Loucy (cell line): ENCODE measurements at regions not wholly inside any gene's neighbourhood (a gene's known extent, or its start where the extent isn't known, plus 50 kb on each side); places are given as distances from the start of the nearest gene placed in this dataset.
"Not testable (repeated sequence)": the region's sequence is repeated elsewhere in the genome, so short reads cannot be mapped to it uniquely, and the experiment has no call there.

Experiments
- H2AFZ ChIP-seq: fragments of 200-600 bp; sonication (generic); 2 replicates; pipeline ENCODE4 v1.6.0; 2016; ENCODE audit warnings: antibody characterized with exemption, mild to moderate bottlenecking, low read length, moderate library complexity
- H3F3A ChIP-seq: fragments of 200-600 bp; 2 replicates; pipeline ENCODE4 v1.6.0; 2016; ENCODE audit warnings: antibody characterized with exemption, low read depth, mild to moderate bottlenecking
- H3K27me3 ChIP-seq: fragments of 200-600 bp; sonication (generic); 2 replicates; pipeline ENCODE4 v1.6.1; 2014; ENCODE audit warnings: low read length, mild to moderate bottlenecking; ENCODE audit not compliant: insufficient read depth, poor library complexity, severe bottlenecking
- H3K36me3 ChIP-seq: fragments of 200-600 bp; sonication (generic); 2 replicates; pipeline ENCODE4 v1.6.1; 2016; ENCODE audit warnings: low read length; ENCODE audit not compliant: insufficient read depth
- H3K4me1 ChIP-seq: fragments of 200-600 bp; sonication (generic); 2 replicates; pipeline ENCODE4 v1.5.1; 2014; ENCODE audit warnings: low read length, mild to moderate bottlenecking; ENCODE audit not compliant: insufficient read depth, poor library complexity, severe bottlenecking
- H3K4me2 ChIP-seq: fragments of 200-600 bp; sonication (generic); 2 replicates; pipeline ENCODE4 v1.6.0; 2014; ENCODE audit warnings: antibody characterized with exemption, low read length, low read depth, mild to moderate bottlenecking; ENCODE audit not compliant: poor library complexity, severe bottlenecking
- H3K4me3 ChIP-seq: fragments of 200-600 bp; sonication (generic); 2 replicates; pipeline ENCODE4 v1.5.1; 2014; ENCODE audit warnings: low read length, mild to moderate bottlenecking, mixed read lengths; ENCODE audit not compliant: poor library complexity, severe bottlenecking
- H3K79me2 ChIP-seq: fragments of 200-600 bp; sonication (generic); 2 replicates; pipeline ENCODE4 v1.6.1; 2014; ENCODE audit warnings: low read length; ENCODE audit not compliant: insufficient read depth
- H3K9ac ChIP-seq: fragments of 200-600 bp; sonication (generic); 2 replicates; pipeline ENCODE4 v1.6.0; 2014; ENCODE audit warnings: mild to moderate bottlenecking, low read depth, low read length, moderate library complexity; ENCODE audit not compliant: poor library complexity, severe bottlenecking
- H3K9me2 ChIP-seq: fragments of 200-600 bp; sonication (generic); replicated peaks from 2 replicates; pipeline ENCODE4 v1.6.1; 2016; ENCODE audit warnings: low read depth, low read length, mixed read lengths
- H3K9me3 ChIP-seq: fragments of 200-600 bp; sonication (generic); 2 replicates; pipeline ENCODE4 v1.6.1; 2014; ENCODE audit warnings: mild to moderate bottlenecking, antibody characterized with exemption, low read length, low read depth; ENCODE audit not compliant: insufficient read depth
- H4K20me1 ChIP-seq: fragments of 200-600 bp; sonication (generic); 2 replicates; pipeline ENCODE4 v1.6.0; 2014; ENCODE audit warnings: antibody characterized with exemption, low read length, mild to moderate bottlenecking; ENCODE audit not compliant: insufficient read depth, poor library complexity, severe bottlenecking
- CTCF ChIP-seq: fragments of 200-600 bp; sonication (generic); conservative IDR thresholded peaks from 2 replicates; pipeline ENCODE4 v1.5.1; 2014; ENCODE audit warnings: mild to moderate bottlenecking, antibody characterized with exemption, low read length
- EZH2phosphoT487 ChIP-seq: fragments of 200-600 bp; IDR thresholded peaks from 2 replicates; pipeline ENCODE4 v1.6.1; 2018; ENCODE audit warnings: antibody characterized with exemption, mild to moderate bottlenecking, moderate library complexity, borderline replicate concordance

GRCh38 chr5:75885321-75885720, 168.1 kb upstream of the POC5 start:
- H3K79me2 ChIP-seq, result no peaks in the 10 kb centered on the region
- no peak overlapping the region for H3K4me3 ChIP-seq
- no peaks in the 10 kb centered on the region for H3K4me1 ChIP-seq
- no peak overlapping the region for H3K9ac ChIP-seq
- no peaks in the 10 kb centered on the region for H3K9me2 ChIP-seq
- no peak for TF ChIP-seq EZH2phosphoT487
- TF ChIP-seq CTCF, result no peak
- no peaks in the 10 kb centered on the region for H4K20me1 ChIP-seq
- no peak overlapping the region for H3K4me2 ChIP-seq
- H3F3A ChIP-seq, result no peaks in the 10 kb centered on the region
- H3K36me3 ChIP-seq, result no peaks in the 10 kb centered on the region
- no peaks in the 10 kb centered on the region for H3K9me3 ChIP-seq
- no peaks in the 10 kb centered on the region for H3K27me3 ChIP-seq
- no peak overlapping the region for H2AFZ ChIP-seq

DNA sequence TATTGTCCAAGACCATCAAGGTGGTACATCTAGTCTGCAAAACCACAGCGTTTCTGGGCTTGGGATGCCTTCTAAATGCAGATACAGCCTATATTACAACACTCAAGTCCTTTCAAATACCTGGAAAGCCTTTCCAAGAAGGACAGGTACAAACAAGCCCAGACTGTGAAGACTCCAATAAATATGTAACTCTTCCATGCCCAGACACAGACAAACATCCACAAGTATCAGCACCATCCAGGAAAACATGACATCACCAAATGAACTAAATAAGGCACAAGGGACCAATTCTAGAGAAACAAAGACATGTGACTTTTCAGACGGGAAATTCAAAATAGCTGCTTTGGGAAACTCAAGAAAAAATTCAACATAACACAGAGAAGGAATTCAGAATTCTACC, 152.7 kb upstream of the POC5 start:
- Histone ChIP-seq H3K36me3 (no peaks in the 10 kb centered on the region), H3K4me3 (no peak overlapping the region), H4K20me1 (no peaks in the 10 kb centered on the region), H3K4me1 (no peaks in the 10 kb centered on the region), H3K9me2 (no peaks in the 10 kb centered on the region), H3K9me3 (no peaks in the 10 kb centered on the region), H3K4me2 (no peak overlapping the region), H3K27me3 (no peaks in the 10 kb centered on the region), H3F3A (no peaks in the 10 kb centered on the region), H3K9ac (no peak overlapping the region), H2AFZ (no peak overlapping the region), H3K79me2 (no peaks in the 10 kb centered on the region)
- no peak for TF ChIP-seq EZH2phosphoT487
- no peak for TF ChIP-seq CTCF

GRCh38 chr5:75862872-75863271, 145.6 kb upstream of the POC5 start:
- H3K4me2 ChIP-seq, result no peak overlapping the region
- H3K9me2 ChIP-seq, result no peaks in the 10 kb centered on the region
- no peaks in the 10 kb centered on the region for H3K4me1 ChIP-seq
- no peaks in the 10 kb centered on the region for H3K79me2 ChIP-seq
- H3K9me3 ChIP-seq, result no peaks in the 10 kb centered on the region
- H3K27me3 ChIP-seq, result no peaks in the 10 kb centered on the region
- H3F3A ChIP-seq, result no peaks in the 10 kb centered on the region
- H3K36me3 ChIP-seq, result no peaks in the 10 kb centered on the region
- TF ChIP-seq CTCF (no peak), EZH2phosphoT487 (no peak)
- no peak overlapping the region for H3K9ac ChIP-seq
- no peak overlapping the region for H2AFZ ChIP-seq
- no peaks in the 10 kb centered on the region for H4K20me1 ChIP-seq
- no peak overlapping the region for H3K4me3 ChIP-seq

GRCh38 chr5:75859621-75860020, 142.4 kb upstream of the POC5 start:
- H3K27me3 ChIP-seq, H3K4me1 ChIP-seq, H3K9me2 ChIP-seq, H3K4me2 ChIP-seq, H3K4me3 ChIP-seq, H3K9me3 ChIP-seq, H3K9ac ChIP-seq, H3K36me3 ChIP-seq, H3F3A ChIP-seq, H4K20me1 ChIP-seq, H3K79me2 ChIP-seq, H2AFZ ChIP-seq: not testable (repeated sequence)
